HG03175 (cell line): ENCODE measurements at regions not wholly inside any gene's neighbourhood (a gene's known extent, or its start where the extent isn't known, plus 50 kb on each side); places are given as distances from the start of the nearest gene placed in this dataset.
"Not testable (repeated sequence)": the region's sequence is repeated elsewhere in the genome, so short reads cannot be mapped to it uniquely, and the experiment has no call there.

Experiments
- ATAC-seq: cut with Tn5 transposase; IDR thresholded peaks from one replicate; pipeline ENCODE4 v1.9.1; 2021; ENCODE audit warnings: mild to moderate bottlenecking, moderate library complexity; ENCODE audit not compliant: unreplicated experiment

- ATAC-seq, result no peak
Observed at GRCh38 chrX:143935601-143936000, 51.7 kb downstream of the UBE2NL start.

- ATAC-seq, result no peak
Observed at GRCh38 chrX:143940119-143940518, 56.2 kb downstream of the UBE2NL start.

GRCh38 chrX:143945171-143945570 lies 61.3 kb downstream of the UBE2NL start:
- ATAC-seq, result no peak

GRCh38 chrX:143964549-143964948 lies 80.7 kb downstream of the UBE2NL start:
- no peak for ATAC-seq

- ATAC-seq, result no peak
Observed at GRCh38 chrX:143988356-143988755, 104.5 kb downstream of the UBE2NL start.

GRCh38 chrX:143994206-143994605 lies 110.3 kb downstream of the UBE2NL start:
- no peak for ATAC-seq

- no peak for ATAC-seq
Observed at GRCh38 chrX:143998261-143998660, 114.4 kb downstream of the UBE2NL start.

- ATAC-seq, result no peak
Observed at GRCh38 chrX:144006811-144007210, 122.9 kb downstream of the UBE2NL start.

GRCh38 chrX:144040793-144041192 lies 156.9 kb downstream of the UBE2NL start:
- ATAC-seq, result no peak

GRCh38 chrX:144042271-144042670 lies 158.4 kb downstream of the UBE2NL start:
- ATAC-seq, result no peak

- ATAC-seq, result no peak
Observed at GRCh38 chrX:144075432-144075831, 191.6 kb downstream of the UBE2NL start.

- not testable (repeated sequence) for ATAC-seq
Observed at GRCh38 chrX:144082237-144082636, 198.4 kb downstream of the UBE2NL start.

GRCh38 chrX:144089674-144090073 lies 205.8 kb downstream of the UBE2NL start:
- not testable (repeated sequence) for ATAC-seq

- not testable (repeated sequence) for ATAC-seq
Observed at GRCh38 chrX:144092116-144092515, 208.2 kb downstream of the UBE2NL start.

GRCh38 chrX:144119490-144119889 lies 235.6 kb downstream of the UBE2NL start:
- not testable (repeated sequence) for ATAC-seq

GRCh38 chrX:144121566-144121965 lies 237.7 kb downstream of the UBE2NL start:
- ATAC-seq, result not testable (repeated sequence)

GRCh38 chrX:144127570-144128169 lies 243.8 kb downstream of the UBE2NL start:
- not testable (repeated sequence) for ATAC-seq

GRCh38 chrX:144129511-144129910 lies 245.6 kb downstream of the UBE2NL start:
- ATAC-seq, result not testable (repeated sequence)

- not testable (repeated sequence) for ATAC-seq
Observed at GRCh38 chrX:144130507-144130906, 246.6 kb downstream of the UBE2NL start.

GRCh38 chrX:144131080-144131479 lies 247.2 kb downstream of the UBE2NL start:
- not testable (repeated sequence) for ATAC-seq

GRCh38 chrX:144134448-144135119 lies 250.7 kb downstream of the UBE2NL start:
- ATAC-seq, result not testable (repeated sequence)

GRCh38 chrX:144154474-144154873 lies 270.6 kb downstream of the UBE2NL start:
- not testable (repeated sequence) for ATAC-seq
